ENCODE measurements at regions not wholly inside any gene's neighbourhood (a gene's known extent, or its start where the extent isn't known, plus 50 kb on each side); places are given as distances from the start of the nearest gene placed in this dataset.
A peak's percentile ranks its signal among the peaks of the same experiment; 100 is the strongest.

GRCh38 chr12:124720004-124720680 is 143.5 kb downstream of the SCARB1 start:
- TF ChIP-seq CTCF (conservative IDR thresholded peaks at IDR 0.05), result peak; percentile 61
- peak overlapping the region; percentile 99 for H3K27ac ChIP-seq

- TF ChIP-seq CTCF (conservative IDR thresholded peaks at IDR 0.05), result no peak
- peak overlapping the region; percentile 99 for H3K27ac ChIP-seq
Measured at GRCh38 chr12:124719231-124719630, 144.4 kb downstream of the SCARB1 start.

GRCh38 chr12:124718458-124718857 is 145.2 kb downstream of the SCARB1 start:
- peak overlapping the region; percentile 99 for H3K27ac ChIP-seq
- no peak for TF ChIP-seq CTCF (conservative IDR thresholded peaks at IDR 0.05)

- no peak for TF ChIP-seq CTCF (conservative IDR thresholded peaks at IDR 0.05)
- peak overlapping the region; percentile 99 for H3K27ac ChIP-seq
Measured at GRCh38 chr12:124718036-124718435, 145.6 kb downstream of the SCARB1 start.

GRCh38 chr12:124717318-124717717 is 146.3 kb downstream of the SCARB1 start:
- no peak for TF ChIP-seq CTCF (conservative IDR thresholded peaks at IDR 0.05)
- peak overlapping the region; percentile 99 for H3K27ac ChIP-seq

- no peak for TF ChIP-seq CTCF (conservative IDR thresholded peaks at IDR 0.05)
- peak overlapping the region; percentile 99; the same call in 1 of the 2 replicates for H3K27ac ChIP-seq
Measured at GRCh38 chr12:124716208-124717130, 147.2 kb downstream of the SCARB1 start.

Measured in VCaP (cell line).